Posterior vena cava (tissue), 2 donors: ENCODE measurements at regions not wholly inside any gene's neighbourhood (a gene's known extent, or its start where the extent isn't known, plus 50 kb on each side); places are given as distances from the start of the nearest gene placed in this dataset.

ENCODE experiments used
- DNase-seq: peaks from one replicate; pipeline ENCODE4 v3.0.0-alpha.2; 2020; ENCODE audit warnings: low spot score
- intact Hi-C, 2 donors: fragments of 100-400 bp; cut with DNase I; formaldehyde crosslinking; loops; one replicate each; pipeline versions ENCODE4 v1.14.1 to v1.14.2; 2022 to 2023
- donor health status: DM: yes; HTN: yes; CAD: no.
- donor health status: DM: yes; HTN: yes; CAD: no.

GRCh38 chr7:115133248-115133647 is 211.4 kb downstream of the MDFIC start:
- DNase-seq, result no peak
- intact Hi-C loops, result no loop called here

- intact Hi-C loops, result no loop called here
- no peak for DNase-seq
These were observed 210.2 kb downstream of the MDFIC start for GRCh38 chr7:115132096-115132495.

GRCh38 chr7:115128154-115128553 is 206.3 kb downstream of the MDFIC start:
- intact Hi-C loops, result no loop called here
- no peak for DNase-seq

GRCh38 chr7:115127399-115128021 is 205.6 kb downstream of the MDFIC start:
- intact Hi-C loops, result no loop called here
- no peak for DNase-seq

GRCh38 chr7:115125750-115126149 is 203.9 kb downstream of the MDFIC start:
- no peak for DNase-seq
- intact Hi-C loops, result no loop called here

- no peak for DNase-seq
- intact Hi-C loops, result no loop called here
These were observed 203.4 kb downstream of the MDFIC start for GRCh38 chr7:115125312-115125711.

GRCh38 chr7:115124409-115124939 is 202.6 kb downstream of the MDFIC start:
- intact Hi-C loops, result no loop called here
- no peak for DNase-seq

GRCh38 chr7:115123441-115123840 is 201.5 kb downstream of the MDFIC start:
- intact Hi-C loops, result no loop called here
- DNase-seq, result no peak

- intact Hi-C loops, result no loop called here
- DNase-seq, result no peak
These were observed 200.5 kb downstream of the MDFIC start for GRCh38 chr7:115122388-115122787.

- DNase-seq, result no peak
- intact Hi-C loops, result no loop called here
These were observed 195.9 kb downstream of the MDFIC start for GRCh38 chr7:115117748-115118147.

- DNase-seq, result no peak
These were observed 195.2 kb downstream of the MDFIC start for GRCh38 chr7:115116773-115117715.

GRCh38 chr7:115113776-115114175 is 191.9 kb downstream of the MDFIC start:
- intact Hi-C loops, result loop anchor here in 1 of 2 donors (5.0 kb wide), 1 partner anchor 611 kb away; no protein-coding TSS in a partner anchor
- no peak for DNase-seq

More at GRCh38 chr7:115116773-115117715, 195.2 kb downstream of the MDFIC start:
- intact Hi-C loops, result no loop called here

GRCh38 chr7:115113131-115113530 is 191.2 kb downstream of the MDFIC start:
- intact Hi-C loops, result loop anchor here in 1 of 2 donors (5.0 kb wide), 1 partner anchor 611 kb away; no protein-coding TSS in a partner anchor
- DNase-seq, result no peak

- no peak for DNase-seq
- intact Hi-C loops, result loop anchor here in 1 of 2 donors (5.0 kb wide), 1 partner anchor 608 kb away; no protein-coding TSS in a partner anchor
These were observed 188.6 kb downstream of the MDFIC start for GRCh38 chr7:115110523-115110922.

GRCh38 chr7:115106316-115106715 is 184.4 kb downstream of the MDFIC start:
- no peak for DNase-seq
- intact Hi-C loops, result no loop called here

- intact Hi-C loops, result no loop called here
- no peak for DNase-seq
These were observed 180.8 kb downstream of the MDFIC start for GRCh38 chr7:115102738-115103137.

GRCh38 chr7:115101199-115101598 is 179.3 kb downstream of the MDFIC start:
- DNase-seq, result no peak
- intact Hi-C loops, result no loop called here

- DNase-seq, result no peak
- intact Hi-C loops, result no loop called here
These were observed 178.0 kb downstream of the MDFIC start for GRCh38 chr7:115099906-115100305.

- intact Hi-C loops, result no loop called here
- DNase-seq, result no peak
These were observed 175.3 kb downstream of the MDFIC start for GRCh38 chr7:115097175-115097671.

GRCh38 chr7:115096262-115096661 is 174.4 kb downstream of the MDFIC start:
- no peak for DNase-seq
- intact Hi-C loops, result no loop called here
